NCI-H187 treated with DMSO at 0.1 percent for 48 hours (cell line): ENCODE measurements at regions not wholly inside any gene's neighbourhood (a gene's known extent, or its start where the extent isn't known, plus 50 kb on each side); places are given as distances from the start of the nearest gene placed in this dataset.
"Not testable (repeated sequence)": the region's sequence is repeated elsewhere in the genome, so short reads cannot be mapped to it uniquely, and the experiment has no call there.

Source experiments
- DNase-seq: peaks from one replicate; lab custom pipeline; 2025; lab: John Stamatoyannopoulos, UW

- DNase-seq, result no peak
Measured at GRCh38 chr15:36403351-36403750, 176.1 kb upstream of the CDIN1 start.

- DNase-seq, result no peak
Measured at GRCh38 chr15:36406366-36406765, 173.1 kb upstream of the CDIN1 start.

GRCh38 chr15:36406911-36407310, 172.5 kb upstream of the CDIN1 start:
- DNase-seq, result no peak

GRCh38 chr15:36407647-36408046, 171.8 kb upstream of the CDIN1 start:
- DNase-seq, result no peak

GRCh38 chr15:36409819-36410218, 169.6 kb upstream of the CDIN1 start:
- DNase-seq, result no peak

- DNase-seq, result no peak
Measured at GRCh38 chr15:36414670-36415069, 164.8 kb upstream of the CDIN1 start.

GRCh38 chr15:36415643-36416042, 163.8 kb upstream of the CDIN1 start:
- no peak for DNase-seq

- DNase-seq, result no peak
Measured at GRCh38 chr15:36422631-36423030, 156.8 kb upstream of the CDIN1 start.

- DNase-seq, result no peak
Measured at GRCh38 chr15:36426691-36427090, 152.7 kb upstream of the CDIN1 start.

- DNase-seq, result no peak
Measured at GRCh38 chr15:36428102-36428845, 151.2 kb upstream of the CDIN1 start.

GRCh38 chr15:36429707-36430106, 149.7 kb upstream of the CDIN1 start:
- DNase-seq, result no peak

GRCh38 chr15:36430280-36430679, 149.1 kb upstream of the CDIN1 start:
- no peak for DNase-seq

- no peak for DNase-seq
Measured at GRCh38 chr15:36430726-36431265, 148.6 kb upstream of the CDIN1 start.

GRCh38 chr15:36432161-36432560, 147.3 kb upstream of the CDIN1 start:
- DNase-seq, result no peak

GRCh38 chr15:36434177-36434576, 145.2 kb upstream of the CDIN1 start:
- no peak for DNase-seq

- no peak for DNase-seq
Measured at GRCh38 chr15:36438499-36438898, 140.9 kb upstream of the CDIN1 start.

- DNase-seq, result no peak
Measured at GRCh38 chr15:36447373-36447772, 132.1 kb upstream of the CDIN1 start.

- no peak for DNase-seq
Measured at GRCh38 chr15:36448418-36448817, 131.0 kb upstream of the CDIN1 start.

GRCh38 chr15:36449084-36449661, 130.3 kb upstream of the CDIN1 start:
- DNase-seq, result no peak

- no peak for DNase-seq
Measured at GRCh38 chr15:36449662-36450145, 129.7 kb upstream of the CDIN1 start.

- not testable (repeated sequence) for DNase-seq
Measured at GRCh38 chr15:36454244-36454643, 125.2 kb upstream of the CDIN1 start.

GRCh38 chr15:36458411-36458810, 121.0 kb upstream of the CDIN1 start:
- DNase-seq, result no peak

- DNase-seq, result no peak
Measured at GRCh38 chr15:36465304-36465703, 114.1 kb upstream of the CDIN1 start.
